WERI-Rb-1 (cell line): ENCODE measurements at regions not wholly inside any gene's neighbourhood (a gene's known extent, or its start where the extent isn't known, plus 50 kb on each side); places are given as distances from the start of the nearest gene placed in this dataset.

ENCODE experiments used
- DNase-seq: peaks from one replicate; pipeline ENCODE4 v3.0.0-alpha.2; 2020
- H3K27ac ChIP-seq: fragments of 250-450 bp; sonication (Bioruptor Pico); 2 replicates; pipeline ENCODE4 v1.5.1; 2020; ENCODE audit warnings: mild to moderate bottlenecking, moderate library complexity
- H3K27me3 ChIP-seq: fragments of 250-450 bp; sonication (Bioruptor Pico); 2 replicates; pipeline ENCODE4 v1.5.1; 2021; ENCODE audit warnings: mild to moderate bottlenecking, low read depth, moderate library complexity; ENCODE audit not compliant: insufficient read depth, severe bottlenecking
- H3K36me3 ChIP-seq: fragments of 250-450 bp; sonication (Bioruptor Pico); 2 replicates; pipeline ENCODE4 v1.5.1; 2020; ENCODE audit warnings: mild to moderate bottlenecking, moderate library complexity
- H3K4me3 ChIP-seq: 2 replicates; pipeline ENCODE4 v1.5.1; 2011; ENCODE audit warnings: low read depth, mild to moderate bottlenecking, control low read depth, low read length
- H3K9me3 ChIP-seq: fragments of 250-450 bp; sonication (Bioruptor Pico); 2 replicates; pipeline ENCODE4 v1.5.1; 2021; ENCODE audit warnings: mild to moderate bottlenecking, moderate library complexity; ENCODE audit not compliant: severe bottlenecking
- TF ChIP-seq, protein P1 (sequence below): IDR thresholded peaks from 2 replicates; pipeline ENCODE4 v1.5.1; 2011; ENCODE audit warnings: low read depth, mild to moderate bottlenecking, control low read depth, inconsistent platforms, low read length

GRCh38 chr11:15430381-15430780 lies 315.7 kb downstream of the INSC start:
- TF ChIP-seq, protein P1, sequence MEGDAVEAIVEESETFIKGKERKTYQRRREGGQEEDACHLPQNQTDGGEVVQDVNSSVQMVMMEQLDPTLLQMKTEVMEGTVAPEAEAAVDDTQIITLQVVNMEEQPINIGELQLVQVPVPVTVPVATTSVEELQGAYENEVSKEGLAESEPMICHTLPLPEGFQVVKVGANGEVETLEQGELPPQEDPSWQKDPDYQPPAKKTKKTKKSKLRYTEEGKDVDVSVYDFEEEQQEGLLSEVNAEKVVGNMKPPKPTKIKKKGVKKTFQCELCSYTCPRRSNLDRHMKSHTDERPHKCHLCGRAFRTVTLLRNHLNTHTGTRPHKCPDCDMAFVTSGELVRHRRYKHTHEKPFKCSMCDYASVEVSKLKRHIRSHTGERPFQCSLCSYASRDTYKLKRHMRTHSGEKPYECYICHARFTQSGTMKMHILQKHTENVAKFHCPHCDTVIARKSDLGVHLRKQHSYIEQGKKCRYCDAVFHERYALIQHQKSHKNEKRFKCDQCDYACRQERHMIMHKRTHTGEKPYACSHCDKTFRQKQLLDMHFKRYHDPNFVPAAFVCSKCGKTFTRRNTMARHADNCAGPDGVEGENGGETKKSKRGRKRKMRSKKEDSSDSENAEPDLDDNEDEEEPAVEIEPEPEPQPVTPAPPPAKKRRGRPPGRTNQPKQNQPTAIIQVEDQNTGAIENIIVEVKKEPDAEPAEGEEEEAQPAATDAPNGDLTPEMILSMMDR, result no peak
- Histone ChIP-seq H3K36me3 (no peaks in the 10 kb centered on the region), H3K4me3 (no peak overlapping the region), H3K27ac (no peak overlapping the region), H3K9me3 (no peaks in the 10 kb centered on the region), H3K27me3 (peaks cover 21% of the 10 kb centered on the region)
- DNase-seq, result no peak

DNA sequence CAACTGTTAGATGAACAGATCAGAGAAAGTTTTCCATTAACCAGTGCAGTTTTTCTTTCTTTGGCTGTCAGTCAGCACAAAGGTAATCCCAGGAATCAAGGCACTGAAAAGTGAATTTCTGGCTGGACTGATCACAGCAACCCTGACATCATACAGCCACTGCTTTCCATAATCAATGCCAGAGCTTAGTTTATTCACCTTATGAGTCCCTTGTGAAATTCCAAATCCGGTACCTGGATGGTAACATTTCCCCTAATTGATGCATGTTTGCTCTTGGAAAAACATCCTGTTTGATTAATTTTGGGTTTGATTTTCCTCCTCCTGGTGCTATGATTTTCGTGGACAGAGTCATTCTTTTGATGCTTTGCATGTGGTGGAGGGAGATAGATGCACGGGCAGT lies 319.8 kb downstream of the INSC start:
- H3K4me3 ChIP-seq, result no peak overlapping the region
- no peak for DNase-seq
- H3K27me3 ChIP-seq, result peaks cover 27% of the 10 kb centered on the region
- H3K36me3 ChIP-seq, result no peaks in the 10 kb centered on the region
- no peaks in the 10 kb centered on the region for H3K9me3 ChIP-seq
- TF ChIP-seq, protein P1, result no peak
- H3K27ac ChIP-seq, result no peak overlapping the region

DNA sequence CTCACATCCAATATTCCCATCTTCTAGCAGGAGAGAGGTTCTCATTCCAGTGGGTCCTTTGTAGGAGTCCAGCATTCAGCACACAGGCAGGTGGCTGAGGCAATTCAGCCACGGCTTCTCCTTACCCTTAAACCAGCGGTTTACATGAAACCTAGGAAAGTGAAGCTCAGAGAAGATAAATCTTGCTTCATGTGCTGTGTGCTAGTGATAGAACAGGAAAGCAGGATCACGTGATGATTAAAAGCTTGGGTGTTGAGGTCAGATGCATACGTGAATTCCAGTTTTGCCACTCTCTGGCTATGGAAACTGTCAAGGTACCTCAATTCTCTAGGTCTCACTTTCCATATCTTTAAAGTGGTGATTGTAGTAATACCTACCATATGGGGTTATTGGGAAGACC lies 331.6 kb downstream of the INSC start:
- TF ChIP-seq, protein P1, result no peak
- DNase-seq, result no peak
- Histone ChIP-seq H3K27me3 (peaks cover 48% of the 10 kb centered on the region), H3K27ac (no peak overlapping the region), H3K36me3 (no peaks in the 10 kb centered on the region), H3K9me3 (no peaks in the 10 kb centered on the region), H3K4me3 (no peak overlapping the region)

DNA sequence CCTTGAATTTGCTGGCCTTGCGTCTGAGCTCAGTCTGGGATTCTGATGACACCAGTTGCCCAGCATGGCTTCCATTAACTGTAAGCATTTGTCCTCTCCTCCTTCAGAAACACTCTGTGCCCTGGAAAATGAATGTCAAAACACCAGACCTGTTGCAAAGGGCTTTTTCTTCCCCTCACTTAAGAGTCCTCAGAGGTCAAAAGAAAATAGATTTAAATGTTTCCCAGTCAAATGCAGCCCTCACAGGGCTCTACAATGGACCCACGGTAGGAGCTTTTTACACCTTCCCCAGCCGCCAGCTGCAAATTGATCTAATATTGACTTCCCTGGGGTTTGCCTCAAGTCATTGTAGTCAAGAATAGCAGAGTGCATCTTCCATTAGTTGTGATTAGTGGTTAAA lies 332.2 kb downstream of the INSC start:
- Histone ChIP-seq H3K27me3 (peaks cover 51% of the 10 kb centered on the region), H3K36me3 (no peaks in the 10 kb centered on the region), H3K4me3 (no peak overlapping the region), H3K27ac (no peak overlapping the region), H3K9me3 (no peaks in the 10 kb centered on the region)
- TF ChIP-seq, protein P1, result no peak
- no peak for DNase-seq

- Histone ChIP-seq H3K9me3 (no peaks in the 10 kb centered on the region), H3K27me3 (peaks cover 43% of the 10 kb centered on the region), H3K4me3 (no peak overlapping the region), H3K27ac (no peak overlapping the region), H3K36me3 (no peaks in the 10 kb centered on the region)
- DNase-seq, result no peak
- TF ChIP-seq, protein P1, result no peak
Measured at GRCh38 chr11:15451713-15452112, 337.0 kb downstream of the INSC start.

DNA sequence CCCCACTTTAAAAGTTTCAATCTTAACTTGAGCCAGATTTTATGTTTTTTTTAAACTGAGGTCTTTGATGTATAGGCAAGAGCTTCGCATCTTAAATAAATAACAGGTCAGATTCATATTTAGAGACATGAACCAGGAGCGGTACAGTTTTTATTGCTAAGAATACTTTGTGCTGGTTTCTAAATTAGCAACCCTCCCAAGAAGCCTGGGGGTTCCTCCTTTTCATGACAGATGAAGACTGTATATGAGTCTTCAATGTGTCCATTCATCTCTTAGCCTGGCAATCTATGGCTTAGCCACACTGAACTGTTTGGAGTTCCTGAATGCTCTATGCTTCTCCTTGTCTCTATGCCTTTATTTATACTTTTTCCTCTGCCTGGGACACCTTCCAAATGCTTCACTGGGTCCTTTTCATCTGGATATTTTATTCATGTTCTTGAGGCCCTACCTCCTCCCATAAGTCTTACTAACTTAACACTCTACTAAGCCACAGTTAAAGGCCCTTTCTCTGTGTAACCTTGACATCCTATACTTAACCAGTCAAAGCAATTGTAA lies 338.6 kb downstream of the INSC start:
- TF ChIP-seq, protein P1, result no peak
- no peak for DNase-seq
- H3K36me3 ChIP-seq, result no peaks in the 10 kb centered on the region
- H3K27ac ChIP-seq, result no peak overlapping the region
- H3K27me3 ChIP-seq, result peaks cover 44% of the 10 kb centered on the region
- H3K9me3 ChIP-seq, result no peaks in the 10 kb centered on the region
- H3K4me3 ChIP-seq, result no peak overlapping the region
